ENCODE measurements at regions not wholly inside any gene's neighbourhood (a gene's known extent, or its start where the extent isn't known, plus 50 kb on each side); places are given as distances from the start of the nearest gene placed in this dataset.

GRCh38 chr5:116838011-116838536, 263.5 kb upstream of the SEMA6A start:
- TF ChIP-seq TAF1 (IDR thresholded peaks at IDR 0.05; ENCODE audit: borderline replicate concordance, low read depth, low read length) (no peak), POLR2AphosphoS5 (IDR thresholded peaks at IDR 0.05; ENCODE audit: low read depth, low read length) (no peak)

Measured in GM12892 (cell line).